H1 (cell line): ENCODE measurements at regions not wholly inside any gene's neighbourhood (a gene's known extent, or its start where the extent isn't known, plus 50 kb on each side); places are given as distances from the start of the nearest gene placed in this dataset.

Experiments used
- CTCF ChIA-PET: fragments of 300-600 bp; sonication (Branson Sonifier 250); formaldehyde crosslinking; loops from one replicate; lab custom pipeline; 2021; ENCODE audit not compliant: partially characterized antibody; lab: Charles Lee
- POLR2A ChIA-PET: fragments of 300-600 bp; sonication (Branson Sonifier 250); formaldehyde crosslinking; loops from one replicate; lab custom pipeline; 2021; ENCODE audit warnings: inconsistent platforms; ENCODE audit not compliant: partially characterized antibody; lab: Charles Lee
- DNase-seq, 2 experiments: peaks; one replicate each; pipeline versions ENCODE4 v3.0.0 to v3.0.0-alpha.2; 2010 to 2022; ENCODE audit warnings: low spot score in 2 of 2, low read depth in 1 of 2, mixed read lengths in 1 of 2
- FAIRE-seq: peaks from 2 replicates; lab custom pipeline; 2011; peaks lifted over from hg19 to GRCh38; lab: Jason Lieb, UNC
- H2AFZ ChIP-seq: 2 replicates; pipeline ENCODE4 v1.8.1; 2012; ENCODE audit warnings: low read length, inconsistent platforms
- H2AK5ac ChIP-seq: 2 replicates; pipeline ENCODE4 v1.6.1; 2013; ENCODE audit warnings: low read depth, low read length
- H2BK120ac ChIP-seq: replicated peaks from 2 replicates; pipeline ENCODE3; 2013; ENCODE audit warnings: low read depth, low read length, inconsistent platforms
- H2BK12ac ChIP-seq: 2 replicates; pipeline ENCODE4 v1.6.1; 2013; ENCODE audit warnings: low read depth, low read length
- H2BK15ac ChIP-seq: 2 replicates; pipeline ENCODE4 v1.6.1; 2013; ENCODE audit warnings: low read length
- H2BK20ac ChIP-seq: 2 replicates; pipeline ENCODE4 v1.6.1; 2013; ENCODE audit warnings: low read length
- H2BK5ac ChIP-seq: 2 replicates; pipeline ENCODE4 v1.6.1; 2013; ENCODE audit warnings: low read depth, low read length
- H3K14ac ChIP-seq: 2 replicates; pipeline ENCODE4 v1.6.1; 2013; ENCODE audit warnings: inconsistent platforms; ENCODE audit not compliant: insufficient read length
- H3K18ac ChIP-seq: 2 replicates; pipeline ENCODE4 v1.6.1; 2013; ENCODE audit warnings: low read length; ENCODE audit errors: extremely low read depth
- H3K23ac ChIP-seq: 2 replicates; pipeline ENCODE4 v1.6.1; 2013; ENCODE audit warnings: inconsistent platforms; ENCODE audit not compliant: insufficient read length
- H3K23me2 ChIP-seq: 2 replicates; pipeline ENCODE4 v1.6.1; 2013; ENCODE audit warnings: low read depth, low read length
- H3K27ac ChIP-seq: 2 replicates; pipeline ENCODE4 v1.6.1; 2011; ENCODE audit warnings: low read depth, low read length, inconsistent platforms
- H3K27me3 ChIP-seq, 4 experiments: replicated peaks in 1 of 4; 1 replicate in 1 of 4; 2 replicates in 3 of 4; pipeline versions ENCODE4 v1.6.1 to v1.8.1; 2011 to 2013; ENCODE audit warnings: low read length in 3 of 4, mild to moderate bottlenecking in 3 of 4, inconsistent platforms in 2 of 4, mixed read lengths in 2 of 4, moderate library complexity in 1 of 4; ENCODE audit not compliant: control insufficient read depth in 3 of 4, insufficient read depth in 3 of 4; ENCODE audit errors: extremely low read depth in 1 of 4
- H3K36me3 ChIP-seq, 4 experiments: 2 replicates each; pipeline versions ENCODE4 v1.6.1 to v1.8.1; 2011 to 2013; ENCODE audit warnings: mild to moderate bottlenecking in 4 of 4, low read length in 3 of 4, moderate library complexity in 2 of 4, control low read depth in 1 of 4, inconsistent platforms in 1 of 4; ENCODE audit not compliant: insufficient read depth in 4 of 4, control insufficient read depth in 2 of 4
- H3K4ac ChIP-seq: replicated peaks from 2 replicates; pipeline ENCODE3; 2013; ENCODE audit warnings: low read length, low read depth, mixed read lengths, inconsistent platforms; ENCODE audit not compliant: insufficient read length
- H3K4me1 ChIP-seq, 4 experiments: replicated peaks in 1 of 4; 1 replicate in 1 of 4; 2 replicates in 3 of 4; pipeline versions ENCODE4 v1.6.1 to v1.8.1; 2011 to 2013; ENCODE audit warnings: low read length in 3 of 4, inconsistent platforms in 2 of 4, mixed read lengths in 1 of 4; ENCODE audit not compliant: insufficient read depth in 4 of 4, control insufficient read depth in 3 of 4
- H3K4me2 ChIP-seq, 2 experiments: 2 replicates each; pipeline versions ENCODE4 v1.6.1 to v1.8.1; 2011 to 2013; ENCODE audit warnings: low read depth in 2 of 2, low read length in 2 of 2, control low read depth in 1 of 2, inconsistent platforms in 1 of 2, mild to moderate bottlenecking in 1 of 2; ENCODE audit not compliant: insufficient read depth in 1 of 2
- H3K4me3 ChIP-seq, 4 experiments: fragments of 200-600, 300-600 bp in 1 of 4; sonication (generic), shearing (Covaris generic), sonication (Bioruptor Twin) in 1 of 4; 2 replicates each; pipeline versions ENCODE4 v1.5.1 to v1.8.1; 2011 to 2016; ENCODE audit warnings: low read length in 4 of 4, low read depth in 3 of 4, control low read depth in 2 of 4, inconsistent platforms in 2 of 4, mild to moderate bottlenecking in 2 of 4, mixed read lengths in 1 of 4, moderate library complexity in 1 of 4; ENCODE audit not compliant: insufficient read depth in 2 of 4; ENCODE audit errors: extremely low read depth in 1 of 4
- H3K56ac ChIP-seq: replicated peaks from 2 replicates; pipeline ENCODE3; 2013; ENCODE audit warnings: low read depth, mild to moderate bottlenecking, mixed read lengths, low read length, inconsistent platforms; ENCODE audit not compliant: insufficient read length
- H3K79me1 ChIP-seq: 2 replicates; pipeline ENCODE4 v1.6.1; 2013; ENCODE audit warnings: low read depth, low read length, control low read depth
- H3K79me2 ChIP-seq, 2 experiments: 2 replicates each; pipeline versions ENCODE4 v1.6.1 to v1.8.1; 2012 to 2013; ENCODE audit warnings: low read length in 2 of 2, mild to moderate bottlenecking in 2 of 2, inconsistent platforms in 1 of 2; ENCODE audit not compliant: insufficient read depth in 2 of 2, control insufficient read depth in 1 of 2
- H3K9ac ChIP-seq, 4 experiments: replicated peaks in 1 of 4; 1 replicate in 1 of 4; 2 replicates in 3 of 4; pipeline versions ENCODE4 v1.6.1 to v1.8.1; 2011 to 2013; ENCODE audit warnings: low read depth in 3 of 4, low read length in 3 of 4, control low read depth in 2 of 4, mild to moderate bottlenecking in 2 of 4, moderate library complexity in 2 of 4, inconsistent platforms in 1 of 4; ENCODE audit errors: extremely low read depth in 1 of 4
- H3K9me3 ChIP-seq, 2 experiments: 2 replicates each; pipeline versions ENCODE4 v1.6.1 to v1.8.1; 2012 to 2013; ENCODE audit warnings: mild to moderate bottlenecking in 2 of 2, moderate library complexity in 2 of 2, control low read depth in 1 of 2, inconsistent platforms in 1 of 2, low read depth in 1 of 2, low read length in 1 of 2, mixed read lengths in 1 of 2; ENCODE audit not compliant: insufficient read depth in 2 of 2
- H4K20me1 ChIP-seq, 2 experiments: replicated peaks in 1 of 2; 2 replicates each; pipeline versions ENCODE3 to v1.8.1; 2011 to 2013; ENCODE audit warnings: inconsistent platforms in 2 of 2, low read length in 2 of 2, mild to moderate bottlenecking in 1 of 2; ENCODE audit not compliant: insufficient read depth in 2 of 2, control insufficient read depth in 1 of 2
- H4K5ac ChIP-seq: 2 replicates; pipeline ENCODE4 v1.6.1; 2013; ENCODE audit warnings: low read length, low read depth, mixed read lengths, inconsistent platforms; ENCODE audit not compliant: insufficient read length
- H4K8ac ChIP-seq: 2 replicates; pipeline ENCODE4 v1.8.0; 2013; ENCODE audit warnings: mild to moderate bottlenecking, moderate library complexity, low read length, inconsistent platforms; ENCODE audit not compliant: insufficient read depth; ENCODE audit errors: extremely low read depth
- H4K91ac ChIP-seq: replicated peaks from 2 replicates; pipeline ENCODE3; 2013; ENCODE audit warnings: low read length, mixed read lengths, inconsistent platforms; ENCODE audit not compliant: insufficient read length
- SIN3A ChIP-seq, 2 experiments: IDR thresholded peaks in 1 of 2; conservative IDR thresholded peaks in 1 of 2; 2 replicates each; pipeline ENCODE4 v1.6.1; 2011 to 2012; ENCODE audit warnings: low read length in 2 of 2, improper control_type of control experiment in 1 of 2, low read depth in 1 of 2, mild to moderate bottlenecking in 1 of 2
- SRF ChIP-seq: IDR thresholded peaks from 2 replicates; pipeline ENCODE4 v1.6.1; 2011; ENCODE audit warnings: mild to moderate bottlenecking, low read depth, low read length, moderate library complexity

DNA sequence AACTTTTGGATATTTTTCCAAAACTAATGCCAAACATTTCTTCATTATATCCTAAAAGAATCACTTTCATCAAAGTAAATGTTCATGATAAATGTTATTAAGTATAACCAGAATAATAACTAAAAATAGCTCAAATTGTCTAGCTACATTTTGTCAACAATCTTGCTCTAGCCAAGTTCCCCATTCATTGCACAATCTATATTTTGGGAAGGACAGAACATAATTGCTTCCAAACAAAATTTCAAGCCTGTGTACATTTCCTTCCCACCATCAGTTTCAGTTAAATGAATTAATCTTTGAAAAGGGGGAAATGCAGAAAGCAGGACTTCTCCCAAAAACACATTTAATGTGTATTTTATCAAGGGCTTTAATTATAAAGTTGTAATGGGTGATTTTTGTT lies 98.0 kb upstream of the PLEKHG7 start:
- POLR2A ChIA-PET = no interaction called here
- TF ChIP-seq SIN3A (conservative IDR thresholded peaks at IDR 0.05 in 1 of 2, IDR thresholded peaks at IDR 0.05 in 1 of 2; ENCODE audit: low read depth in 1 of 2, low read length in 2 of 2) (no peak), SRF (no peak)
- TF ChIP-seq, all 59 proteins: peak for 0
- Histone ChIP-seq H2BK15ac (no peak overlapping the region), H2BK12ac (no peak overlapping the region), H2BK5ac (no peak overlapping the region), H3K14ac (no peak overlapping the region), H2BK20ac (no peak overlapping the region), H3K27ac (no peak overlapping the region), H2AFZ (no peak overlapping the region), H3K9ac (no peak overlapping the region), H3K9me3 (peaks cover 9 to 18% of the 10 kb centered on the region in 2 experiments; a peak in 3 of 4 replicates), H3K23me2 (no peaks in the 10 kb centered on the region), H4K91ac (no peak overlapping the region), H4K8ac (no peak overlapping the region), H3K36me3 (peaks cover 0 to 2% (median 0%) of the 10 kb centered on the region in 4 experiments; a peak in 2 of 8 replicates), H3K56ac (no peak overlapping the region), H3K4ac (no peak overlapping the region), H3K23ac (no peak overlapping the region), H4K20me1 (no peaks in the 10 kb centered on the region), H3K4me3 (no peak overlapping the region), H3K27me3 (no peaks in the 10 kb centered on the region), H3K79me1 (no peaks in the 10 kb centered on the region), H3K4me1 (peaks cover 0 to under 1% (median 0%) of the 10 kb centered on the region in 4 experiments; a peak in 1 of 7 replicates), H2AK5ac (no peak overlapping the region), H2BK120ac (no peak overlapping the region), H4K5ac (no peak overlapping the region), H3K18ac (no peak overlapping the region), H3K4me2 (no peak overlapping the region), H3K79me2 (no peaks in the 10 kb centered on the region)
- CTCF ChIA-PET = interaction anchor here (2.4 kb wide), 1 partner anchor 22 kb away, joined by 9 read pairs; no protein-coding TSS in a partner anchor
- FAIRE-seq (no peak), DNase-seq (no peak)
